ENCODE measurements at regions not wholly inside any gene's neighbourhood (a gene's known extent, or its start where the extent isn't known, plus 50 kb on each side); places are given as distances from the start of the nearest gene placed in this dataset.

DNA sequence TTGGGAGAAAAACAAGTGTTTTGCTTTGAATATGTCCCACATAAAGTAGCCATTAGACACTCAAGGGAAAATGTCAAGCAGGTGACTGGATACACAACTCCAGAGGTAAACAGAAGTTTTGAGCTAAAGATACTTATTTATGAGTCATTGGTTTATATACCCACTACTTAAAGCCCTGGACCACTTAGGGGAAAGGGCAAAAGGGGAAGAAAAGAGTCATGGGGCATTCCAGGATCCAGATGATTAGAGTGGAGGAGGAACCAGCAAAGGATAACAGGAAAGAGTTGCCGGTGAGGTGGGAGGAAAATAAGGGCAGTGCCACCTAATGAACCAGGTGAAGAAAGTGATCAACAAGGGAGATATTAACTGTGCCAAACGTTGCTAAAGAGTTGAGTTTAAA, 254.2 kb upstream of the NR4A3 start:
- TF ChIP-seq, protein P1, sequence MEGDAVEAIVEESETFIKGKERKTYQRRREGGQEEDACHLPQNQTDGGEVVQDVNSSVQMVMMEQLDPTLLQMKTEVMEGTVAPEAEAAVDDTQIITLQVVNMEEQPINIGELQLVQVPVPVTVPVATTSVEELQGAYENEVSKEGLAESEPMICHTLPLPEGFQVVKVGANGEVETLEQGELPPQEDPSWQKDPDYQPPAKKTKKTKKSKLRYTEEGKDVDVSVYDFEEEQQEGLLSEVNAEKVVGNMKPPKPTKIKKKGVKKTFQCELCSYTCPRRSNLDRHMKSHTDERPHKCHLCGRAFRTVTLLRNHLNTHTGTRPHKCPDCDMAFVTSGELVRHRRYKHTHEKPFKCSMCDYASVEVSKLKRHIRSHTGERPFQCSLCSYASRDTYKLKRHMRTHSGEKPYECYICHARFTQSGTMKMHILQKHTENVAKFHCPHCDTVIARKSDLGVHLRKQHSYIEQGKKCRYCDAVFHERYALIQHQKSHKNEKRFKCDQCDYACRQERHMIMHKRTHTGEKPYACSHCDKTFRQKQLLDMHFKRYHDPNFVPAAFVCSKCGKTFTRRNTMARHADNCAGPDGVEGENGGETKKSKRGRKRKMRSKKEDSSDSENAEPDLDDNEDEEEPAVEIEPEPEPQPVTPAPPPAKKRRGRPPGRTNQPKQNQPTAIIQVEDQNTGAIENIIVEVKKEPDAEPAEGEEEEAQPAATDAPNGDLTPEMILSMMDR (conservative IDR thresholded peaks at IDR 0.05; ENCODE audit: low read length): no peak
- no peak for TF ChIP-seq EZH2phosphoT487 (IDR thresholded peaks at IDR 0.05; ENCODE audit: borderline replicate concordance)
